PC-9 (cell line): ENCODE measurements at regions not wholly inside any gene's neighbourhood (a gene's known extent, or its start where the extent isn't known, plus 50 kb on each side); places are given as distances from the start of the nearest gene placed in this dataset.

Source experiments
- EZH2 ChIP-seq: fragments of 200-600 bp; sonication (generic); IDR thresholded peaks from 2 replicates; pipeline ENCODE4 v1.8.0; 2017; ENCODE audit warnings: antibody characterized with exemption, low read depth
- TF ChIP-seq, protein P1 (sequence below): fragments of 200-600 bp; sonication (generic); conservative IDR thresholded peaks from 2 replicates; pipeline ENCODE4 v1.6.1; 2017; ENCODE audit warnings: mixed run types, antibody characterized with exemption, mild to moderate bottlenecking, moderate library complexity

DNA sequence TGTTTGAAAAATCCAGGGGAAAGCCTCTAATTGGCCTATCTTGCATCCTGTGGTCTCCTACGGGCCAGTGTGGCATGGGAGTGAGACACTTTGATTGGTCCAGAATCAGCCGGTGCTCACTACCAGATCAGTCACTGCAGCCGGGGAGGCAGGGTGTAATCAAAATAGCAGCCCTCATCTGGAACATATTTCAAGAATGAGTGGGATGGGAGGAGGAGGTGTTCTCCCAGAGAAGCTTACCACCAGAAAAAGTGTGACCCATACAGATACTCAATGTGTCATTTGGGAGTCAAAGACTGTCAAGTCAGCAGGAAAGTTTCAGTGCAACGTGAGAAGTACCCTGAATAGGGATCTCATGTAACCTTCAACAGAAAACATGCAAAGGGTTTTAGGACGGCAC lies 393.9 kb upstream of the SLC14A2 start:
- TF ChIP-seq, protein P1, sequence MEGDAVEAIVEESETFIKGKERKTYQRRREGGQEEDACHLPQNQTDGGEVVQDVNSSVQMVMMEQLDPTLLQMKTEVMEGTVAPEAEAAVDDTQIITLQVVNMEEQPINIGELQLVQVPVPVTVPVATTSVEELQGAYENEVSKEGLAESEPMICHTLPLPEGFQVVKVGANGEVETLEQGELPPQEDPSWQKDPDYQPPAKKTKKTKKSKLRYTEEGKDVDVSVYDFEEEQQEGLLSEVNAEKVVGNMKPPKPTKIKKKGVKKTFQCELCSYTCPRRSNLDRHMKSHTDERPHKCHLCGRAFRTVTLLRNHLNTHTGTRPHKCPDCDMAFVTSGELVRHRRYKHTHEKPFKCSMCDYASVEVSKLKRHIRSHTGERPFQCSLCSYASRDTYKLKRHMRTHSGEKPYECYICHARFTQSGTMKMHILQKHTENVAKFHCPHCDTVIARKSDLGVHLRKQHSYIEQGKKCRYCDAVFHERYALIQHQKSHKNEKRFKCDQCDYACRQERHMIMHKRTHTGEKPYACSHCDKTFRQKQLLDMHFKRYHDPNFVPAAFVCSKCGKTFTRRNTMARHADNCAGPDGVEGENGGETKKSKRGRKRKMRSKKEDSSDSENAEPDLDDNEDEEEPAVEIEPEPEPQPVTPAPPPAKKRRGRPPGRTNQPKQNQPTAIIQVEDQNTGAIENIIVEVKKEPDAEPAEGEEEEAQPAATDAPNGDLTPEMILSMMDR: no peak
- TF ChIP-seq EZH2: no peak
